IMR-90 (cell line): ENCODE measurements at regions not wholly inside any gene's neighbourhood (a gene's known extent, or its start where the extent isn't known, plus 50 kb on each side); places are given as distances from the start of the nearest gene placed in this dataset.

Experiments
- ATAC-seq: fragments of 200-7000 bp; cut with Tn5 transposase; 2 replicates; pipeline ENCODE4 v1.9.1; 2020; ENCODE audit warnings: low read depth, mild to moderate bottlenecking, moderate library complexity
- BruUV-seq: library from RNA; stranded (reverse); fragments of 400-500 nt; replicated peaks from 2 replicates; lab custom pipeline; 2021; lab: Mats Ljungman, UMichigan
- CTCF ChIA-PET: fragments of 300-600 bp; formaldehyde crosslinking; extraction: SDS; loops from one replicate; lab custom pipeline; 2021; ENCODE audit warnings: antibody characterized with exemption; lab: Yijun Ruan, JAX
- POLR2A ChIA-PET: fragments of 300-600 bp; sonication (Branson Sonifier 250); formaldehyde crosslinking; loops from one replicate; lab custom pipeline; 2022; ENCODE audit warnings: antibody characterized with exemption; ENCODE audit not compliant: unreplicated experiment; lab: Charles Lee
- DNase-seq: peaks from one replicate; pipeline ENCODE4 v3.0.0; 2013
- H2AFZ ChIP-seq: replicated peaks from 2 replicates; pipeline ENCODE3; 2013; ENCODE audit warnings: low read length, mild to moderate bottlenecking; ENCODE audit not compliant: poor library complexity
- H2AK5ac ChIP-seq: 2 replicates; pipeline ENCODE4 v1.6.1; 2013; ENCODE audit warnings: low read depth, low read length, inconsistent platforms
- H2AK9ac ChIP-seq: replicated peaks from 2 replicates; pipeline ENCODE3; 2013; ENCODE audit warnings: mild to moderate bottlenecking, low read depth, low read length, moderate library complexity; ENCODE audit not compliant: poor library complexity
- H2BK120ac ChIP-seq: 2 replicates; pipeline ENCODE4 v1.6.1; 2013; ENCODE audit warnings: low read depth, low read length, inconsistent platforms
- H2BK15ac ChIP-seq: 3 replicates; pipeline ENCODE4 v1.6.1; 2013; ENCODE audit warnings: low read depth, low read length, inconsistent platforms
- H2BK20ac ChIP-seq: 2 replicates; pipeline ENCODE4 v1.6.1; 2013; ENCODE audit warnings: low read depth, mild to moderate bottlenecking, inconsistent platforms, low read length, moderate library complexity
- H2BK5ac ChIP-seq: 2 replicates; pipeline ENCODE4 v1.6.1; 2013; ENCODE audit warnings: mild to moderate bottlenecking, low read depth, low read length, inconsistent platforms; ENCODE audit not compliant: poor library complexity, severe bottlenecking
- H3K14ac ChIP-seq: replicated peaks from 2 replicates; pipeline ENCODE4 v1.6.1; 2013; ENCODE audit warnings: low read depth, low read length, inconsistent platforms
- H3K18ac ChIP-seq: 2 replicates; pipeline ENCODE4 v1.6.1; 2013; ENCODE audit warnings: low read depth, low read length, control low read depth
- H3K23ac ChIP-seq: 2 replicates; pipeline ENCODE4 v1.6.1; 2013; ENCODE audit warnings: low read depth, low read length, inconsistent platforms
- H3K27ac ChIP-seq: 2 replicates; pipeline ENCODE4 v1.5.1; 2013; ENCODE audit warnings: mild to moderate bottlenecking, control low read depth, low read length; ENCODE audit not compliant: insufficient read depth
- H3K27me3 ChIP-seq: 2 replicates; pipeline ENCODE4 v1.6.1; 2013; ENCODE audit warnings: low read length; ENCODE audit not compliant: control insufficient read depth, insufficient read depth
- H3K36me3 ChIP-seq: 2 replicates; pipeline ENCODE4 v1.6.1; 2013; ENCODE audit warnings: low read length, mixed read lengths; ENCODE audit not compliant: control insufficient read depth, insufficient read depth
- H3K4ac ChIP-seq: 2 replicates; pipeline ENCODE4 v1.6.1; 2013; ENCODE audit warnings: low read depth, low read length, inconsistent platforms
- H3K4me1 ChIP-seq: 2 replicates; pipeline ENCODE4 v1.6.1; 2013; ENCODE audit warnings: low read length, mixed read lengths; ENCODE audit not compliant: control insufficient read depth, insufficient read depth
- H3K4me2 ChIP-seq: 2 replicates; pipeline ENCODE4 v1.6.1; 2013; ENCODE audit warnings: low read depth, mild to moderate bottlenecking, control low read depth, low read length, moderate library complexity
- H3K4me3 ChIP-seq: 2 replicates; pipeline ENCODE4 v1.5.1; 2013; ENCODE audit warnings: low read depth, mild to moderate bottlenecking, control low read depth, low read length, moderate library complexity; ENCODE audit not compliant: insufficient read depth
- H3K56ac ChIP-seq: 2 replicates; pipeline ENCODE4 v1.6.1; 2013; ENCODE audit warnings: low read length, inconsistent platforms; ENCODE audit not compliant: insufficient read depth; ENCODE audit errors: extremely low read depth
- H3K79me1 ChIP-seq, 2 experiments: 2 replicates each; pipeline ENCODE4 v1.6.1; 2013; ENCODE audit warnings: low read length in 2 of 2, inconsistent platforms in 1 of 2, low read depth in 1 of 2
- H3K9ac ChIP-seq: 2 replicates; pipeline ENCODE4 v1.6.1; 2013; ENCODE audit warnings: low read depth, low read length, control low read depth
- H3K9me1 ChIP-seq: 2 replicates; pipeline ENCODE4 v1.6.1; 2013; ENCODE audit warnings: low read length, inconsistent platforms; ENCODE audit not compliant: insufficient read depth
- H3K9me3 ChIP-seq: 2 replicates; pipeline ENCODE4 v1.6.1; 2013; ENCODE audit warnings: low read length; ENCODE audit not compliant: control insufficient read depth, insufficient read depth
- H4K20me1 ChIP-seq: 2 replicates; pipeline ENCODE4 v1.6.1; 2013; ENCODE audit warnings: low read length, inconsistent platforms; ENCODE audit not compliant: insufficient read depth
- H4K5ac ChIP-seq: 2 replicates; pipeline ENCODE4 v1.6.1; 2013; ENCODE audit warnings: mild to moderate bottlenecking, low read depth, low read length, control low read depth
- H4K8ac ChIP-seq, 2 experiments: 2 replicates each; pipeline ENCODE4 v1.6.1; 2013; ENCODE audit warnings: low read depth in 2 of 2, low read length in 2 of 2, control low read depth in 1 of 2, inconsistent platforms in 1 of 2
- H4K91ac ChIP-seq: 2 replicates; pipeline ENCODE4 v1.6.1; 2013; ENCODE audit warnings: low read depth, low read length, inconsistent platforms; ENCODE audit not compliant: insufficient read depth
- CEBPB ChIP-seq: IDR thresholded peaks from 2 replicates; pipeline ENCODE4 v1.6.1; 2012; ENCODE audit warnings: low read depth, low read length, improper control_type of control experiment
- FOS ChIP-seq: fragments of 150-350 bp; IDR thresholded peaks from 2 replicates; pipeline ENCODE4 v1.6.1; 2016; ENCODE audit warnings: low read depth, low read length
- MAFK ChIP-seq: IDR thresholded peaks from 2 replicates; pipeline ENCODE4 v1.6.1; 2012; ENCODE audit warnings: low read depth, low read length, improper control_type of control experiment
- MAZ ChIP-seq: IDR thresholded peaks from 2 replicates; pipeline ENCODE4 v1.6.1; 2012; ENCODE audit warnings: low read depth, mild to moderate bottlenecking, low read length, improper control_type of control experiment, moderate library complexity, borderline replicate concordance
- SMC3 ChIP-seq: fragments of 150-350 bp; IDR thresholded peaks from 2 replicates; pipeline ENCODE4 v1.6.1; 2016; ENCODE audit warnings: low read depth, mild to moderate bottlenecking, antibody characterized with exemption, low read length, moderate library complexity
- WGBS, 2 experiments: methylation state at CpG; one replicate each; pipeline versions ENCODE4 v1.1.5 to v1.1.7; 2013; ENCODE audit warnings: missing lambda C conversion rate in 2 of 2; ENCODE audit not compliant: insufficient read length in 1 of 2; ENCODE audit errors: extremely low coverage in 2 of 2; 5-methylcytosine and 5-hydroxymethylcytosine counted together
- dilution Hi-C: fragments of 300-500 bp; cut with HindIII; formaldehyde crosslinking; loops from one replicate; pipeline ENCODE4 v1.14.3; 2018; ENCODE audit warnings: low sequenced_read_pairs; ENCODE audit not compliant: unreplicated experiment
- in situ Hi-C: fragments of 300-500 bp; cut with MboI; formaldehyde crosslinking; loops from 3 replicates; pipeline ENCODE4 v1.14.3; 2019; ENCODE audit warnings: low sequenced_read_pairs, inconsistent platforms, mixed read lengths
- intact Hi-C: fragments of 100-400 bp; cut with micrococcal nuclease; formaldehyde crosslinking; loops from 2 replicates; pipeline ENCODE4 v1.10.0; 2022
- TF ChIP-seq, protein P1 (sequence below): fragments of 150-350 bp; IDR thresholded peaks from 2 replicates; pipeline ENCODE4 v1.6.1; 2017; ENCODE audit warnings: mild to moderate bottlenecking, antibody characterized with exemption, low read length, low read depth
- TF ChIP-seq, protein P2 (sequence below): conservative IDR thresholded peaks from 2 replicates; pipeline ENCODE4 v1.5.1; 2012; ENCODE audit warnings: mild to moderate bottlenecking, low read depth, low read length, improper control_type of control experiment

DNA sequence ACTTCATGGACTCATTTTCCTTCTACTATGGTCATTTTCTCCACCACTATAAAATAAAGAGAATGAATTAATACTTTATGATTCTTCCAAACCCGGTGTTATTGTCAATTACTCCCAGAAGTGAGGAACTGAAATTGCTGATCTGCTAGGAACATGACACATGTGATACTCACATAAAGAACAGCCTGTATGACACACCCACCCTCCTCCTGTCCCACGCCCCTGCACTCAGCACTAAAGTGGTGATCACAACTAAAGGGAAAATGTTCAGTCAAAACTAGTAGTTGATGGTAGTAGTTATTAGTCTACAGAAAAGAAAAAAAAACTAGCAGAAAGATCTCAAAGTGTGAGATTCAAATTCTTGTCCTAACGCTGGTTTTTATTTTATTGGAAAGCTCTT is 1508.3 kb downstream of the RAPGEF2 start:
- dilution Hi-C loops = no loop called here
- no peak overlapping the region for H3K4ac ChIP-seq
- H2BK15ac ChIP-seq = no peak overlapping the region
- no peak overlapping the region for H2AK9ac ChIP-seq
- TF ChIP-seq, protein P1, sequence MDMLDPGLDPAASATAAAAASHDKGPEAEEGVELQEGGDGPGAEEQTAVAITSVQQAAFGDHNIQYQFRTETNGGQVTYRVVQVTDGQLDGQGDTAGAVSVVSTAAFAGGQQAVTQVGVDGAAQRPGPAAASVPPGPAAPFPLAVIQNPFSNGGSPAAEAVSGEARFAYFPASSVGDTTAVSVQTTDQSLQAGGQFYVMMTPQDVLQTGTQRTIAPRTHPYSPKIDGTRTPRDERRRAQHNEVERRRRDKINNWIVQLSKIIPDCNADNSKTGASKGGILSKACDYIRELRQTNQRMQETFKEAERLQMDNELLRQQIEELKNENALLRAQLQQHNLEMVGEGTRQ = no peak
- TF ChIP-seq, protein P2, sequence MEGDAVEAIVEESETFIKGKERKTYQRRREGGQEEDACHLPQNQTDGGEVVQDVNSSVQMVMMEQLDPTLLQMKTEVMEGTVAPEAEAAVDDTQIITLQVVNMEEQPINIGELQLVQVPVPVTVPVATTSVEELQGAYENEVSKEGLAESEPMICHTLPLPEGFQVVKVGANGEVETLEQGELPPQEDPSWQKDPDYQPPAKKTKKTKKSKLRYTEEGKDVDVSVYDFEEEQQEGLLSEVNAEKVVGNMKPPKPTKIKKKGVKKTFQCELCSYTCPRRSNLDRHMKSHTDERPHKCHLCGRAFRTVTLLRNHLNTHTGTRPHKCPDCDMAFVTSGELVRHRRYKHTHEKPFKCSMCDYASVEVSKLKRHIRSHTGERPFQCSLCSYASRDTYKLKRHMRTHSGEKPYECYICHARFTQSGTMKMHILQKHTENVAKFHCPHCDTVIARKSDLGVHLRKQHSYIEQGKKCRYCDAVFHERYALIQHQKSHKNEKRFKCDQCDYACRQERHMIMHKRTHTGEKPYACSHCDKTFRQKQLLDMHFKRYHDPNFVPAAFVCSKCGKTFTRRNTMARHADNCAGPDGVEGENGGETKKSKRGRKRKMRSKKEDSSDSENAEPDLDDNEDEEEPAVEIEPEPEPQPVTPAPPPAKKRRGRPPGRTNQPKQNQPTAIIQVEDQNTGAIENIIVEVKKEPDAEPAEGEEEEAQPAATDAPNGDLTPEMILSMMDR = no peak
- TF ChIP-seq MAFK (no peak), MAZ (no peak), SMC3 (no peak), FOS (no peak), CEBPB (no peak)
- no peaks in the 10 kb centered on the region for H3K79me1 ChIP-seq
- no TSS peak for BruUV-seq
- no peaks in the 10 kb centered on the region for H3K27me3 ChIP-seq
- H2BK5ac ChIP-seq = no peak overlapping the region
- H3K4me1 ChIP-seq = no peaks in the 10 kb centered on the region
- H4K91ac ChIP-seq = no peak overlapping the region
- no peak overlapping the region for H2AK5ac ChIP-seq
- H2BK20ac ChIP-seq = no peak overlapping the region
- WGBS, 2 experiments = no CpG with 5 or more reads among the region's 3 CpGs
- H3K4me2 ChIP-seq = no peak overlapping the region
- H4K8ac ChIP-seq = no peak overlapping the region
- intact Hi-C loops = no loop called here
- no peaks in the 10 kb centered on the region for H3K36me3 ChIP-seq
- no peak overlapping the region for H2AFZ ChIP-seq
- no peak overlapping the region for H3K9ac ChIP-seq
- H3K9me1 ChIP-seq = no peaks in the 10 kb centered on the region
- no peaks in the 10 kb centered on the region for H4K20me1 ChIP-seq
- H3K23ac ChIP-seq = no peak overlapping the region
- H3K18ac ChIP-seq = no peak overlapping the region
- no peak overlapping the region; the same call in 1 of the 2 replicates for H3K56ac ChIP-seq
- ChIA-PET POLR2A (no interaction called here), CTCF (no interaction called here)
- no peak overlapping the region for H2BK120ac ChIP-seq
- no peak overlapping the region for H3K14ac ChIP-seq
- DNase-seq (no peak), ATAC-seq (no peak)
- H3K27ac ChIP-seq = no peak overlapping the region
- H4K5ac ChIP-seq = no peak overlapping the region
- H3K9me3 ChIP-seq = peaks cover 7% of the 10 kb centered on the region
- H3K4me3 ChIP-seq = no peak overlapping the region
- in situ Hi-C loops = no loop called here
